ENCODE measurements at regions not wholly inside any gene's neighbourhood (a gene's known extent, or its start where the extent isn't known, plus 50 kb on each side); places are given as distances from the start of the nearest gene placed in this dataset.

DNA sequence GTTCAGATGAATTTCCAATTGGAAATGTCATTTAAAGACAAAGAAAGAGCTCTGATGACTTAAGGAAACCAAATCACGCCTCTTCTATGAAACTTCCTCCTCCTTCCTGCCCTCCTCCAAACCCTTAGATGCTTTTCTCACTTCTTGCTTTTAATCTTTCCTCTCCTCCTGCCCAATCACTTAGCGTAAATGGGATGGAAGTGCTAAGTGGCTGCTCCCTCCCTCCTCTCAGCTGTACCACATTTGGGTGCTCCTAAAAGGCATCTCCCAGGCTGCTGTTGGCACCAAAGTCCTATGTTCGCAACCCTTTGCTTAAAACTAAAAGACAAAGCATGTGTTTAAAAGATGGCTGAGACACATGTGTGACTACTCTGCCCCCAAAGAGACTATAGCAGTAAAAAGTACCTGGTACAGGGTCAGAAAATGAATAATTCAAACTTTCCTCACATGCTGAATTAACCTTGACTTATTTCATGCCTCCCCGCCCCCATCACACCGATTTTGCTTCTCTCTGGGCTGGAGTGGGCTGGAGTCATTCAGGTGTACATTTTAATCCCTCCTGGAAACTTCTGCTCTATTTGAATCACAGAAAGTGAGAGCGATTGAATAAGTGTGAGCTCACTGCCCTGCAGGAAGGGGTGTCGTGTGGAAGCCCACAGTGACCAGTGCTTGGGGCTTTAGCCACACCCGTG is 59.2 kb upstream of the KLF7 start:
- no peak overlapping the region for H3K27ac ChIP-seq (ENCODE audit: low read depth in 1 of 2, low read length in 2 of 2)
- no peaks in the 10 kb centered on the region for H3K9me3 ChIP-seq (ENCODE audit: control insufficient read depth in 4 of 4, low read length in 3 of 4)
- H3K27me3 ChIP-seq (ENCODE audit: control insufficient read depth in 4 of 4, insufficient read depth in 4 of 4, low read length in 3 of 4), result no peaks in the 10 kb centered on the region
- no peak for DNase-seq (ENCODE audit: low spot score)
- 75% methylated on average over 8 of the region's 8 CpGs for WGBS
- H3K4me3 ChIP-seq (ENCODE audit: low read depth in 1 of 3, low read length in 3 of 3), result no peak overlapping the region
- no peak overlapping the region for H3K9ac ChIP-seq (ENCODE audit: low read depth in 1 of 2, low read length in 2 of 2)
- TF ChIP-seq RAD21 (IDR thresholded peaks at IDR 0.05), result no peak
- TF ChIP-seq, protein P1, sequence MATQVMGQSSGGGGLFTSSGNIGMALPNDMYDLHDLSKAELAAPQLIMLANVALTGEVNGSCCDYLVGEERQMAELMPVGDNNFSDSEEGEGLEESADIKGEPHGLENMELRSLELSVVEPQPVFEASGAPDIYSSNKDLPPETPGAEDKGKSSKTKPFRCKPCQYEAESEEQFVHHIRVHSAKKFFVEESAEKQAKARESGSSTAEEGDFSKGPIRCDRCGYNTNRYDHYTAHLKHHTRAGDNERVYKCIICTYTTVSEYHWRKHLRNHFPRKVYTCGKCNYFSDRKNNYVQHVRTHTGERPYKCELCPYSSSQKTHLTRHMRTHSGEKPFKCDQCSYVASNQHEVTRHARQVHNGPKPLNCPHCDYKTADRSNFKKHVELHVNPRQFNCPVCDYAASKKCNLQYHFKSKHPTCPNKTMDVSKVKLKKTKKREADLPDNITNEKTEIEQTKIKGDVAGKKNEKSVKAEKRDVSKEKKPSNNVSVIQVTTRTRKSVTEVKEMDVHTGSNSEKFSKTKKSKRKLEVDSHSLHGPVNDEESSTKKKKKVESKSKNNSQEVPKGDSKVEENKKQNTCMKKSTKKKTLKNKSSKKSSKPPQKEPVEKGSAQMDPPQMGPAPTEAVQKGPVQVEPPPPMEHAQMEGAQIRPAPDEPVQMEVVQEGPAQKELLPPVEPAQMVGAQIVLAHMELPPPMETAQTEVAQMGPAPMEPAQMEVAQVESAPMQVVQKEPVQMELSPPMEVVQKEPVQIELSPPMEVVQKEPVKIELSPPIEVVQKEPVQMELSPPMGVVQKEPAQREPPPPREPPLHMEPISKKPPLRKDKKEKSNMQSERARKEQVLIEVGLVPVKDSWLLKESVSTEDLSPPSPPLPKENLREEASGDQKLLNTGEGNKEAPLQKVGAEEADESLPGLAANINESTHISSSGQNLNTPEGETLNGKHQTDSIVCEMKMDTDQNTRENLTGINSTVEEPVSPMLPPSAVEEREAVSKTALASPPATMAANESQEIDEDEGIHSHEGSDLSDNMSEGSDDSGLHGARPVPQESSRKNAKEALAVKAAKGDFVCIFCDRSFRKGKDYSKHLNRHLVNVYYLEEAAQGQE (IDR thresholded peaks at IDR 0.05), result no peak
- TF ChIP-seq FOXA1 (IDR thresholded peaks at IDR 0.05), result no peak
- TF ChIP-seq ZBTB33 (IDR thresholded peaks at IDR 0.05), result no peak
- no peak for TF ChIP-seq JUND (IDR thresholded peaks at IDR 0.05)
- no peak for TF ChIP-seq RXRA (IDR thresholded peaks at IDR 0.05)
- no peak for TF ChIP-seq FOXA2 (IDR thresholded peaks at IDR 0.05)
- no peak for TF ChIP-seq CTCF (IDR thresholded peaks at IDR 0.05; ENCODE audit: low read depth, low read length, missing input control)
- TF ChIP-seq MAX (IDR thresholded peaks at IDR 0.05), result no peak
- TF ChIP-seq GABPA (IDR thresholded peaks at IDR 0.05 in 1 of 2, conservative IDR thresholded peaks at IDR 0.05 in 1 of 2), result no peak
- TF ChIP-seq ATF3 (IDR thresholded peaks at IDR 0.05), result no peak
- TF ChIP-seq NR2F2 (IDR thresholded peaks at IDR 0.05), result no peak
- no peak for TF ChIP-seq HNF4G (IDR thresholded peaks at IDR 0.05)
- no peak for TF ChIP-seq SP1 (IDR thresholded peaks at IDR 0.05)
- TF ChIP-seq YY1 (IDR thresholded peaks at IDR 0.05), result no peak
- no peak for TF ChIP-seq TAF1 (conservative IDR thresholded peaks at IDR 0.05)
- no peak for TF ChIP-seq EGR1 (IDR thresholded peaks at IDR 0.05; ENCODE audit: low read depth in 2 of 2)
- TF ChIP-seq HNF4A (conservative IDR thresholded peaks at IDR 0.05), result no peak
- H3K36me3 ChIP-seq (ENCODE audit: control insufficient read depth in 4 of 4, insufficient read depth in 3 of 4, low read depth in 1 of 4, low read length in 3 of 4), result no peaks in the 10 kb centered on the region
- no peaks in the 10 kb centered on the region for H3K4me1 ChIP-seq (ENCODE audit: control insufficient read depth in 4 of 4, insufficient read depth in 4 of 4, low read length in 3 of 4)

Measured in liver (tissue), 8 donors.